H1 (cell line): ENCODE measurements at regions not wholly inside any gene's neighbourhood (a gene's known extent, or its start where the extent isn't known, plus 50 kb on each side); places are given as distances from the start of the nearest gene placed in this dataset.

Experiments used
- KDM1A ChIP-seq: fragments of 200-600, 300-600 bp; sonication (generic); IDR thresholded peaks from 2 replicates; pipeline ENCODE4 v1.7.1; 2016; ENCODE audit warnings: mild to moderate bottlenecking, low read length, borderline replicate concordance
- RBBP5 ChIP-seq: IDR thresholded peaks from 2 replicates; pipeline ENCODE4 v1.7.1; 2012; ENCODE audit warnings: low read depth, mild to moderate bottlenecking, inconsistent platforms, low read length, moderate library complexity, borderline replicate concordance
- RNF2 ChIP-seq: fragments of 200-900, 300-1000 bp; sonication (generic); IDR thresholded peaks from 2 replicates; pipeline ENCODE4 v1.7.1; 2016; ENCODE audit warnings: borderline replicate concordance, low read depth, mild to moderate bottlenecking, antibody characterized with exemption, low read length; ENCODE audit not compliant: poor library complexity, severe bottlenecking; ENCODE audit errors: missing control alignments
- ZNF274 ChIP-seq: IDR thresholded peaks from 2 replicates; pipeline ENCODE4 v1.7.0; 2012; ENCODE audit warnings: low read length, borderline replicate concordance; ENCODE audit errors: extremely low read depth
- TF ChIP-seq, protein P1 (sequence below), 3 experiments: IDR thresholded peaks; 1 replicate in 2 of 3; 2 replicates in 1 of 3; pipeline versions ENCODE4 v1.5.1 to v1.6.1; 2011; ENCODE audit warnings: low read length in 3 of 3, mild to moderate bottlenecking in 3 of 3, inconsistent platforms in 2 of 3, low read depth in 1 of 3, moderate library complexity in 1 of 3; ENCODE audit not compliant: insufficient read depth in 1 of 3; ENCODE audit errors: control extremely low read depth in 1 of 3
- TF ChIP-seq, protein P2 (sequence below): IDR thresholded peaks from 2 replicates; pipeline ENCODE4 v1.6.1; 2011; ENCODE audit warnings: low read depth, mild to moderate bottlenecking, low read length; ENCODE audit not compliant: insufficient read depth

DNA sequence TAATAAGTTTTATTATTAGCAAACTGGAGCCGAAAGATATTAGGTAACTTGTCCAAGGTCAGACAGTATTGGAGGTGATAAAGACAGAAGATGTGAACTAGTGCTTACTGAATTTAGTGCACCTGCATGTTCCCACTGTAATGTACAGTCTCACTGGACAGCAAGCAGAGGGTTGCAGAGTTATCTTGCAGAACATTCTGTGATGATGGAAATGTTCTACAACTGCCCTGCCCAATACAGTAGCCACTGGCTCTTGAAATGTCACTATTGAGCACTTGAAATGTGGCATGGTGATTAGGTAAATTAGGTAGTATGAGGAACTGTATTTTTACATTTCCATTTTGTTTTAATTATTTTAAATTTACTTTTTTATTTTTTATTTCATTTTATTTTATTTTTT is 356.6 kb downstream of the EPHA4 start:
- TF ChIP-seq RBBP5 (no peak), ZNF274 (no peak), KDM1A (no peak), RNF2 (no peak)
- TF ChIP-seq, protein P1, sequence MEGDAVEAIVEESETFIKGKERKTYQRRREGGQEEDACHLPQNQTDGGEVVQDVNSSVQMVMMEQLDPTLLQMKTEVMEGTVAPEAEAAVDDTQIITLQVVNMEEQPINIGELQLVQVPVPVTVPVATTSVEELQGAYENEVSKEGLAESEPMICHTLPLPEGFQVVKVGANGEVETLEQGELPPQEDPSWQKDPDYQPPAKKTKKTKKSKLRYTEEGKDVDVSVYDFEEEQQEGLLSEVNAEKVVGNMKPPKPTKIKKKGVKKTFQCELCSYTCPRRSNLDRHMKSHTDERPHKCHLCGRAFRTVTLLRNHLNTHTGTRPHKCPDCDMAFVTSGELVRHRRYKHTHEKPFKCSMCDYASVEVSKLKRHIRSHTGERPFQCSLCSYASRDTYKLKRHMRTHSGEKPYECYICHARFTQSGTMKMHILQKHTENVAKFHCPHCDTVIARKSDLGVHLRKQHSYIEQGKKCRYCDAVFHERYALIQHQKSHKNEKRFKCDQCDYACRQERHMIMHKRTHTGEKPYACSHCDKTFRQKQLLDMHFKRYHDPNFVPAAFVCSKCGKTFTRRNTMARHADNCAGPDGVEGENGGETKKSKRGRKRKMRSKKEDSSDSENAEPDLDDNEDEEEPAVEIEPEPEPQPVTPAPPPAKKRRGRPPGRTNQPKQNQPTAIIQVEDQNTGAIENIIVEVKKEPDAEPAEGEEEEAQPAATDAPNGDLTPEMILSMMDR (IDR thresholded peaks at IDR 0.05; ENCODE audit: control extremely low read depth in 1 of 3, insufficient read depth in 1 of 3, low read depth in 1 of 3, low read length in 3 of 3), result no peak
- TF ChIP-seq, protein P2, sequence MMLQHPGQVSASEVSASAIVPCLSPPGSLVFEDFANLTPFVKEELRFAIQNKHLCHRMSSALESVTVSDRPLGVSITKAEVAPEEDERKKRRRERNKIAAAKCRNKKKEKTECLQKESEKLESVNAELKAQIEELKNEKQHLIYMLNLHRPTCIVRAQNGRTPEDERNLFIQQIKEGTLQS, result no peak
